Stimulated activated CD4-positive, alpha-beta T cell treated with anti-CD3 and anti-CD28 coated beads, Interleukin-4, amount 100 ng/mL, for 48 hours (primary cell): ENCODE measurements at regions not wholly inside any gene's neighbourhood (a gene's known extent, or its start where the extent isn't known, plus 50 kb on each side); places are given as distances from the start of the nearest gene placed in this dataset.

Source experiments
- DNase-seq, 2 donors: peaks; one replicate each; pipeline ENCODE4 v3.0.0-alpha.2; 2020; ENCODE audit warnings: low read depth in 2 of 2

DNA sequence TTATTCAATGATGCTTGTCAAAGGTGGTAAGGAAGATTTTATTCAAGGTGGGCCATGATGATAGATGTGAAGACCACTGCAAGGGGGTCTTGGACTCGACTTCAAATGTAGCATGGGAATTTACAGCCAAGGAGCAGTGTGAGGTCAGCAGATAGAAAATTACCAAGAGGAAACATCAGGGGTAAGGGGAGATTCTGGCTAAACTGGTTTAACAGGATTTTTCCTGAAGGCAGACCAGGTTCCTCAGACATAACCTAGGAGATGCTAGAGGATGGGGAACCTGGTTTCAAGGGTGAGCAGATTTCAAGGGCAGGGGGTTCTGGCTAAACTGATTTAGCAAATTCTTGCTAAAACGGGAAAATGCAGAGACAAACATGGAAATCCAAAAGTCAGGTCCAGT lies 464.9 kb downstream of the TAFA4 start:
- DNase-seq = no peak

- DNase-seq = no peak
Measured at GRCh38 chr3:68458581-68458980, 473.8 kb downstream of the TAFA4 start.

DNA sequence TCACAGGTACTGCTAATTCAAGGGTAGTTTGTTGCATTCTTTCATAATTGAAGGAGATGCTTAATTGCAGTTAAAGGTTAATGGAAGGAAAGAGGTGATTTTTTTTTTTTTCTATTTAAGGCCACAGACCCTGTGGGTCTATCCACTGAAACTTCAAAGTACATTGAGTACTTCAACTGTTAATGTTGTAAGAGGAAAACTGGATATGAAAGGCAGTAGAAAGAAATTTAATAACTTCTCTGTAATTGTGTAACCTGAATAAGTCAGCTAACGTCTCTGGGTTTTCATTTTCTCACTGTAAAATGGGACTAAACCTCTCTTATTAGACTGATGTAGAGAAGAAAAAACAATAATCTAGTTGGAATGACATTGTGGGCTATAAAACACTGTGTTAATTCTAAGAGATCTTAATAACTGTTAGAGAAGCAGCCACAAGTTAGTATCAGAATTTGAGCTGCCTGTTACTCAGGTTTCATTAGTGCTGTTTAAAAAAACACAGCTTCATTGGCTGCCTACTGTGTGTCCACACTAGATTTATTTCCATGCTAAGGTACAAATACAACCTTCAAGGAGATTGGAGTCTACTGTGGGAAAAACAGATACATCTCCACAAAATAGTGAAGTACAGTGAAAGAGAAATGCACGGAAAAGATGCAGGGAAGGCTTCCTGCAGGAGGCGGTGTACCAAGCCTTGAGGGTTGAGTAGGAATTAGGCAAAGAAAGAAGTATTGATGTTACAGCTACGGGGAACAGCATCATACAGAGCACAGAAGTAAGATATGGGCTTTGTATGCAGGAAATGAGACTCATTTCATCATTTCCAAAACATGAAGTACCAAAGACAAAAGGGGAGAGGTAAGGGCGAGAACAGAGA lies 483.6 kb downstream of the TAFA4 start:
- DNase-seq = no peak

DNA sequence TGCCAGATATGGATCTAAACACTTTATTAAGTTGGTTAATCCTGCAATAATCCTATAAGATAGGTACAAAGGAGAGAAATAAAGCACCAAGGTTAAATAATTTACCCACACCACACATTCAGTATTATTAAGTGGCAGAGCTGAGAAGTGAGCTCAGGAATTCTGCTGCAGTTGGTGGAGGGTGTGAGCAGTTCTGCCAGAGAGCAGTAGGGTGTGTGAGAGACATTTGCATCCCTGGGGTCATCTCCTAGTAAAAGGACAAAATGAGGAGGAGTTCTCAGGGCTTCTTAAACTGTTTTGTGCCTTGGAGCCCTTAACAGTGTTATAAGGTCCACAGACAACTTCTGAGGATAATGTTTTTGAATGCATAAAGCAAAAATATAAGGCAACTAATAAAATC lies 484.5 kb downstream of the TAFA4 start:
- DNase-seq = no peak

- DNase-seq = no peak
Measured at GRCh38 chr3:68441054-68441453, 491.3 kb downstream of the TAFA4 start.

GRCh38 chr3:68436619-68437401 lies 495.5 kb downstream of the TAFA4 start:
- DNase-seq = no peak

DNA sequence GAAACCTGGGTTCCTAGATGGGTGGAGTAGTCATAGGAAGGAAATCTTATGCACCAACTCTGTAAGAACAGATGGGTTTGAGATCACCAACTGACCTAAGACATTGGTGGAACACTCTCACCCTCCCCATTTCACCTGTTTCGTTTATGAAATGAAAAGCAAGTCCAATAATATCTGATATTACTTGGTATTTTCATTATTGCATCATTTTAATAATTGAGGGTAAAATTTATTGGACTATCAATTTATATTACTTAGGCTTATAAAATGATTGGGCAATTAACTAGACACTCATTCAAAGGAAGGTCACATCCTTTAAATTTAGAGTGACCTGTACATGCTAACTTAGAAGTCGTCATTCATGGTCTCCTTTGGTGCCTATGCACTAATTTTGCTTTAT lies 503.9 kb downstream of the TAFA4 start:
- DNase-seq = no peak

GRCh38 chr3:68424796-68425460 lies 507.4 kb downstream of the TAFA4 start:
- DNase-seq = no peak

- no peak for DNase-seq
Measured at GRCh38 chr3:68408626-68409025, 523.7 kb downstream of the TAFA4 start.

DNA sequence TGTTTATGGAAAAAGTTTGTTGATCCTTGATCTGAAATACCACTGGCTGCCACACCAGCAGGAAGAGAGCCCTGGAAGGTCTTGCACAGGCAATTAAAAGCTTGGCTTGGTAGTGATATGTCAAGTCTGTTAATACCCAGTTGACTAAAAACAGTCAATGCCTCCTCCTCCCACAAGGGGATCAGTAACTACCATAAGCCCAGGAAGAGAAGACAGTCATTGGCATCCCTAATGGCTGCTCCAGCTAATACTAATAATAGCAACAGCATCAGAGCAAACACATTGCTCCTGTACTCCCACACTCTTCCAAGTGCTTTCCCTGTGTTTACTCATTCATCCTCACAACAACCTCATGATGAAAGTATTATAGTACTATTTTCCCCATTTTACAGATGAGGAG lies 528.6 kb downstream of the TAFA4 start:
- no peak for DNase-seq

- no peak for DNase-seq
Measured at GRCh38 chr3:68402235-68402918, 530.0 kb downstream of the TAFA4 start.

DNA sequence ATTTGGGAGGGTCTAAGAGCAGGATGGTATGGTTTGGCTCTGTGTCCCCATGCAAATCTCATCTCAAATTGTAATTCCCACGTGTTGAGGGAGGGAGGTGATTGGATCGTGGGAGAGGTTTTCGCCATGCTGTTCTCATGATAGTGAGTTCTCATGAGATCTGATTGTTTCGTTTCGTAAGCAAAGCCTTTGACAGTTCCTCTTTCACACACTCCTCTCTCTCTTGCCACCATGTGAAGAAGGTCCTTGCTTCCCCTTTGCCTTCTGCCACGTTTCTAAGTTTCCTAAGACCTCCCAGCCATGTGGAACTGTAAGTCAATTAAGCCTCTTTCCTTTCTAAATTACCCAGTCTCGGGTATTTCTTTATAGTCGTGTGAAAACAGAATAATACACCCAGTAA lies 553.7 kb downstream of the TAFA4 start:
- DNase-seq = no peak

- no peak for DNase-seq
Measured at GRCh38 chr3:68373727-68374126, 558.6 kb downstream of the TAFA4 start.

DNA sequence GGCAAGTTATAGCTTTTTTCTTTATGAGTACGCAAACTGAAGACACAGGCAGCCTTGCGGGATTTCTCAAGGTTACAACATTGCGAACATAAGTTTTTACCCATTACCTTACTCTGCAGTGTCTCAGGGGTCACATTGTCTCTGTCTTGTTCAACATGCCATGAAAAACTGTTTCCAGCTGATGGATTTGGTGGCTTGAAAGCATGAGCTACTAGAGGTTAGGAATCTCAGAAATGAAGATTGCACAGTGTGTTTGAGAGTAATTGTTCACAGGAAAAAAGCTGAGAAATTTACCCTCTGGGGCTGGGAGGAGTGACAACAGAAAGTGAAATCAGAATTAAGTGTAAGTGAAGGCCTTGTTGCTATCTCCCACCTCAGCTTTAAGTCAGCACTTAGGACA lies 568.6 kb downstream of the TAFA4 start:
- no peak for DNase-seq

GRCh38 chr3:68360492-68360891 lies 571.9 kb downstream of the TAFA4 start:
- no peak for DNase-seq

- DNase-seq = no peak
Measured at GRCh38 chr3:68345781-68346180, 586.6 kb downstream of the TAFA4 start.

- DNase-seq = no peak
Measured at GRCh38 chr3:68342426-68342825, 589.9 kb downstream of the TAFA4 start.

DNA sequence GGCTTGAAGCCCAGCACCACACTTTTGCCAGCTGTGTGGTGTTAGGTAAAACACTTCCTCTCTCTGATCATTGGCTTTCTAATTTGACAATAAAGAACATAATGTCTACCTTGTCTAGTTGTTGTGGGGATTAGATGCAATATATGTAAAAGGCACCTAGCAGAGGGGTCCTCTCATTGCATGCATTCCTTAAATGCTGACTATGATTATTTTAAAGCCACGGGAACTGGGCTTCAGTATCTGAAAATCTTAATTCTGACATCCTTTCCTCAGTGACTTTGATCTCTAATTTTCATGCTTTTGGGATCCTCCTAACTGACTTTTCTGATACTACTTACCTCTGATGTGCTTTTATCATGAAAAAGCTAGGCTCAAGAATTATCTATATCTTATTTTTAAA lies 596.3 kb downstream of the TAFA4 start:
- DNase-seq = no peak

DNA sequence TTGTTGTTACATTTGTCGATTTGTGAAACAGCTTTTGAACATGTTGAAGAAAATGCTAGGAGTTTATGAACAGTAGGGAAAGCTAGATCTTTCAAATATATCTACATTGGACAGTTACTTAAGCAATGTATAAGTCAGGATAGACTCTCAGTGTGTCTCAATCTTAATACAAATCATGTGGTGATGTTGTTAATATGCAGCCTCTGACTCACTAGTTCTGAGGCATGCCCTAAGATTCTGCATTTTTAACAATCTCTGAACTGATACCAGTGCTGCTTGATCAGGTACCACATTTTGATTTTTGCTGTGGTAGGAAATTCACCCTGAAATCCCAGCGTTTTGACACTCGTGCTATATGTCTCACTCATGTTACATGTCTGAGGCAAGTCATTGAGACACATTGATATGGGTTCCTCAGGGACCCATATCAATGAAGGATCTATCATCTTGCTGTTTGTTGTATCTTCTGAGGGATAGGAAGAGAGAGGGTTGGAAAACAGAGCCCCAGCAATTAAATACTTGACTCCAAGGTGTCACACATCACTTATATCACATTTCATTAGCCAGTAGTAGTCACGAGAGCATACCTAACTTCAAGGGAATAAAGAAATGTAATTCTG lies 597.9 kb downstream of the TAFA4 start:
- DNase-seq = no peak

DNA sequence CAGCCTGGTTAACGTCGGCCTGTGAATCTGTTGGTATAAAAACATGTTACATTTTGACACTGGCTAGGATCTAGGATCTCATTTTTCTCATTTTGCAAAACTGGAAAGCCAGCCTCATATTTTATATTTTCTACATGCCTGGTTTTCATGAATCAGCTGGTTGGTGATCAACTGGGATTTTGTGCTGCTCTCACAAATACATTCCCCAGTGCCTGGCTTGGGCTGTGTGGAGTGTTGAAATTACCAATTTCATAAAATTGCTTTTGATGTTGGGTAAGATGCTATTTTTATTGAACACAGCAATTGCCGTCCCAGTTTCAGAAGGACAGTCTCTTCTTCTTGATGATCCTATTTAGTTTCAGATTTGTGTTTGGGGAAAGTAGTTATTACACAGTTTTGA lies 604.3 kb downstream of the TAFA4 start:
- DNase-seq = no peak

DNA sequence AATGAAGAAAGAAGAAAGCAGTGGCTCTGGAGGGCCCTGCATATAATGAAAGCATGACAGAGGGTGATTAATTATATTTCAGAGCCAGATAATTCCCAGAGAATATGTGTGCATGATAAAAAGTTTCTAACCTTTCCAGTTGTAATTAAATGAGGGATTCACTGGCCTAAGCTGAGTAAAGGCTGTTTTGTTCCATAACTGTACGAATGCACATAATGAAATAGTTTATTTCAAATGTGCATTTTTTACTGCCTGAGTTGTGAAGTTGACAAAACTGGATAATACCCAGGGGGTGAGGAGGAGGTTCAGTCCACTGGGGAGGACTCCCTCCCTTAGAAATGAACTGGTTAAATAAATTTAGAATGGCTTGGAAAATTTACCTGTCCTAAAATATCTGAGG lies 616.4 kb downstream of the TAFA4 start:
- DNase-seq = no peak

DNA sequence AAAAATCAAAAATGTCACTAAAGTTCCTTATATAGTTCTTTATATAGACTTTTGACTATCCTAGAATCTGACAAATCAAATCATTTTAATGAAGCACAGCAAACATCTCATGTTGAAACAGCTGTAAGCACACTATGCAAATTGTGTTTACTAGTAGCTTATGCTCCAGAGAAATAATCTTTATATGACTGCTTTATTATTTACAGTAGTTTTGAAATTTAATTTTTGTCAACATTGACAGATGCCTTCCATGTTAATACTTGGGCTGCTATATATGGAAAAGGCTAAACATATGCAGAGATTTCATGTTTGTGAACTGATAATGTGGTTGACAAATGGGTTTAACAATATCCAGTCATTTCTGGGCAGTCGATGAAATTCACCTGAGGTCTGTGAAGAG lies 616.8 kb downstream of the TAFA4 start:
- DNase-seq = no peak
